Prostate gland (tissue), 2 donors: ENCODE measurements at regions not wholly inside any gene's neighbourhood (a gene's known extent, or its start where the extent isn't known, plus 50 kb on each side); places are given as distances from the start of the nearest gene placed in this dataset.

Experiments
- DNase-seq: peaks from one replicate; pipeline ENCODE4 v3.0.0-alpha.2; 2019; ENCODE audit warnings: low spot score
- H3K27ac ChIP-seq, 2 donors: fragments of 200-600 bp; sonication (generic); 2 replicates each; pipeline ENCODE4 v1.5.1; 2017 to 2019
- H3K27me3 ChIP-seq: fragments of 200-600 bp; sonication (generic); replicated peaks from 2 replicates; pipeline ENCODE4 v1.5.1; 2019; ENCODE audit not compliant: insufficient read depth
- H3K36me3 ChIP-seq, 2 donors: fragments of 200-600 bp; sonication (generic); 1 replicate in 1 of 2; 2 replicates in 1 of 2; pipeline versions ENCODE4 v1.5.1 to v1.8.1; 2017 to 2019
- H3K4me1 ChIP-seq: fragments of 200-600 bp; sonication (generic); replicated peaks from 2 replicates; pipeline ENCODE4 v1.5.1; 2019
- H3K4me3 ChIP-seq, 2 donors: fragments of 200-600 bp; sonication (generic); 2 replicates each; pipeline ENCODE4 v1.5.1; 2017 to 2019
- H3K9me3 ChIP-seq: fragments of 200-600 bp; sonication (generic); 2 replicates; pipeline ENCODE4 v1.5.1; 2017
- POLR2A ChIP-seq: fragments of 450-650 bp; IDR thresholded peaks from one replicate; pipeline ENCODE4 v1.6.1; 2016; ENCODE audit warnings: antibody characterized with exemption, mild to moderate bottlenecking
- POLR2AphosphoS5 ChIP-seq: sonication (generic); formaldehyde crosslinking; IDR thresholded peaks from one replicate; pipeline ENCODE4 v1.6.1; 2017; ENCODE audit warnings: antibody characterized with exemption
- WGBS: methylation state at CpG from one replicate; pipeline ENCODE4 v1.1.5; 2018; 5-methylcytosine and 5-hydroxymethylcytosine counted together
- intact Hi-C: fragments of 100-400 bp; cut with DNase I; formaldehyde crosslinking; loops from one replicate; pipeline ENCODE4 v1.14.2; 2022
- TF ChIP-seq, protein P1 (sequence below), 4 experiments: fragments of 200-600 bp in 2 of 4; fragments of 450-650 bp in 2 of 4; sonication (generic) in 2 of 4; IDR thresholded peaks; 1 replicate in 3 of 4; 2 replicates in 1 of 4; pipeline ENCODE4 v1.5.1; 2016 to 2019; ENCODE audit warnings: antibody characterized with exemption in 4 of 4, mild to moderate bottlenecking in 2 of 4, moderate library complexity in 2 of 4

DNA sequence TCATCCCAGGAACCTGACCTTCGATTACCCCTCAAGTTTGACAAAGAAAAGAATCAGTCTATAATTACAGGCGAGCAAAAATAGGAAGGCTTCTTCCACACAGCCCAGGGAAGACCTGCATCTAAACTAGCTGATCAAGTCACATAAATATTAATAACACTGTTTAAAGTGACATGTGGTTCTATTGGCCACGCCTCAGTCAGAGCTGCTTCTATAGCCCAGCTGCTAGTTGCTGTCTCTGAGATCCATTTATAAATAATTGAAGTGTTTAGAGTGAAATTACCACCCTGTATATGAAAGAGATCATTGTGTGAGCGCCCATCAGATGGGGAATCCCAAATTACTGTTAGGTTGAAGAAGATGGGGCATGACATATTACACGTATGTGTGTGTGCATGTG, 426.0 kb downstream of the CDH2 start:
- intact Hi-C loops, result no loop called here
- H3K4me1 ChIP-seq, result no peaks in the 10 kb centered on the region
- DNase-seq, result no peak
- no peak overlapping the region for H3K4me3 ChIP-seq
- TF ChIP-seq, protein P1, sequence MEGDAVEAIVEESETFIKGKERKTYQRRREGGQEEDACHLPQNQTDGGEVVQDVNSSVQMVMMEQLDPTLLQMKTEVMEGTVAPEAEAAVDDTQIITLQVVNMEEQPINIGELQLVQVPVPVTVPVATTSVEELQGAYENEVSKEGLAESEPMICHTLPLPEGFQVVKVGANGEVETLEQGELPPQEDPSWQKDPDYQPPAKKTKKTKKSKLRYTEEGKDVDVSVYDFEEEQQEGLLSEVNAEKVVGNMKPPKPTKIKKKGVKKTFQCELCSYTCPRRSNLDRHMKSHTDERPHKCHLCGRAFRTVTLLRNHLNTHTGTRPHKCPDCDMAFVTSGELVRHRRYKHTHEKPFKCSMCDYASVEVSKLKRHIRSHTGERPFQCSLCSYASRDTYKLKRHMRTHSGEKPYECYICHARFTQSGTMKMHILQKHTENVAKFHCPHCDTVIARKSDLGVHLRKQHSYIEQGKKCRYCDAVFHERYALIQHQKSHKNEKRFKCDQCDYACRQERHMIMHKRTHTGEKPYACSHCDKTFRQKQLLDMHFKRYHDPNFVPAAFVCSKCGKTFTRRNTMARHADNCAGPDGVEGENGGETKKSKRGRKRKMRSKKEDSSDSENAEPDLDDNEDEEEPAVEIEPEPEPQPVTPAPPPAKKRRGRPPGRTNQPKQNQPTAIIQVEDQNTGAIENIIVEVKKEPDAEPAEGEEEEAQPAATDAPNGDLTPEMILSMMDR (IDR thresholded peaks at IDR 0.05), result no peak
- TF ChIP-seq POLR2A (no peak), POLR2AphosphoS5 (no peak)
- no peak overlapping the region for H3K27ac ChIP-seq
- no peaks in the 10 kb centered on the region for H3K9me3 ChIP-seq
- WGBS, result 84% methylated on average over 5 of the region's 5 CpGs
- no peaks in the 10 kb centered on the region for H3K36me3 ChIP-seq
- H3K27me3 ChIP-seq, result no peaks in the 10 kb centered on the region

DNA sequence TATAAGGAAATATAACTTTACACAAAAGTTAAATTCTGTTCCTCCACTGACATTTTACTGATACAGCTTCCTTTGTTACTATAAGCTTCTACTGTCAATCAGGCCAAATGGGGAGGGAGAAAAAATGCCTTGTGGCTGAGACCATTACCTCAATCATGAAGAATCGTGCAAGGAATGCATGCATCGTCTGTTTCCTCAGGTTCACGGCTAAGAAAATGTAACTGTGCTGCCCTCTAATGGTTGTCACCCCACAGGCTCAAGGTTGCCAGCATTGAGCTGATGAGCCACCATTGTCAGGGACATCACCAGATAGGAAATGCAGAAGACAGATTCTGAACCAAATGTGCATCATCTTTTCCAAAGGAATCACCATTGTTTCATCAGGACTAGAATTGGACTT, 426.9 kb downstream of the CDH2 start:
- H3K27ac ChIP-seq, result no peak overlapping the region
- H3K36me3 ChIP-seq, result no peaks in the 10 kb centered on the region
- no peaks in the 10 kb centered on the region for H3K27me3 ChIP-seq
- 7% methylated on average over 3 of the region's 3 CpGs for WGBS
- H3K4me1 ChIP-seq, result no peaks in the 10 kb centered on the region
- no peak for DNase-seq
- intact Hi-C loops, result no loop called here
- H3K4me3 ChIP-seq, result no peak overlapping the region
- H3K9me3 ChIP-seq, result no peaks in the 10 kb centered on the region
- TF ChIP-seq, protein P1 (IDR thresholded peaks at IDR 0.05), result peak in 1 of 4 experiments; percentile 17
- TF ChIP-seq POLR2AphosphoS5, result no peak

DNA sequence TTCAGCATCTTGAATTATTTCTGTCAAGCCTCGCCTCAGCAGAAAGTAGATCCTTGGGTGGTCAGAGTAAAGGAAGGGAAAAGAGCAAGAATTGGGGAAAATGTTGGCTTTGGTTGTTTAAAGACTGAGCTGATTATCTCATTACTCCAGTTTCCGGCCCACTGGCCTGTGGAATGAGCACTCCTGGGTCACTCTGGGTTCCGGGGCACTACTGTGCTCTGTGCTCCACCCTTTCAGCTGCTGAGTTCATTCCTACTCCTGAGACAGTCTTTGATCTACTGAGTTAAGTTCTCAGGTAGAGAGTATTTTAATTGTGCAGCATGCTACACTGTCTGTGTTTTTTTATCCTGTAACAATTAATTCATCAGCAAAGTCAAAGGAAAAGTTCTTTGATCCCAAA, 427.7 kb downstream of the CDH2 start:
- TF ChIP-seq, protein P1 (IDR thresholded peaks at IDR 0.05), result no peak
- TF ChIP-seq POLR2AphosphoS5 (no peak), POLR2A (no peak)
- intact Hi-C loops, result no loop called here
- DNase-seq, result no peak
- H3K4me1 ChIP-seq, result no peaks in the 10 kb centered on the region
- H3K4me3 ChIP-seq, result no peak overlapping the region
- WGBS, result 72% methylated on average over 3 of the region's 3 CpGs
- no peaks in the 10 kb centered on the region for H3K27me3 ChIP-seq
- no peaks in the 10 kb centered on the region for H3K9me3 ChIP-seq
- H3K36me3 ChIP-seq, result no peaks in the 10 kb centered on the region
- H3K27ac ChIP-seq, result no peak overlapping the region

DNA sequence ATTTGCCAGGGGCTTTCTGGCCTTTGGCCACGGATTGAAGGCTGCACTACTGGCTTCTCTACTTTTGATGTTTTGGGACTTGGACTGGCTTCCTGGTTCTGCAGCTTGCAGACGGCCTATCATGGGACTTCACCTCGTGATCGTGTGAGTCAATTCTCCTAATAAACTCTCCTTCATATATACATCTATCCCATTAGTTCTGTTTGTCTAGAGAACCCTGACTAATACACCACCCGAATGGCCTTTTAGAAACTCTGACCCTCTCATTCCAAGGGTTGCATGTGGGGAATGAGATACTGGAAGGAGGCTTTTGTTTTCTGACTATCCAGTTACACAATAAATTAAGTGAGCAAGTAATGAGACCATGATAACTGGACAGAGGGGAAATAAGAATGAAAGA, 430.7 kb downstream of the CDH2 start:
- no peak for DNase-seq
- H3K4me3 ChIP-seq, result no peak overlapping the region
- no peaks in the 10 kb centered on the region for H3K27me3 ChIP-seq
- no peaks in the 10 kb centered on the region for H3K36me3 ChIP-seq
- H3K4me1 ChIP-seq, result no peaks in the 10 kb centered on the region
- TF ChIP-seq POLR2AphosphoS5 (no peak), POLR2A (no peak)
- TF ChIP-seq, protein P1 (IDR thresholded peaks at IDR 0.05), result no peak
- no peak overlapping the region for H3K27ac ChIP-seq
- WGBS, result 82% methylated on average over 5 of the region's 5 CpGs
- H3K9me3 ChIP-seq, result no peaks in the 10 kb centered on the region
- intact Hi-C loops, result no loop called here

DNA sequence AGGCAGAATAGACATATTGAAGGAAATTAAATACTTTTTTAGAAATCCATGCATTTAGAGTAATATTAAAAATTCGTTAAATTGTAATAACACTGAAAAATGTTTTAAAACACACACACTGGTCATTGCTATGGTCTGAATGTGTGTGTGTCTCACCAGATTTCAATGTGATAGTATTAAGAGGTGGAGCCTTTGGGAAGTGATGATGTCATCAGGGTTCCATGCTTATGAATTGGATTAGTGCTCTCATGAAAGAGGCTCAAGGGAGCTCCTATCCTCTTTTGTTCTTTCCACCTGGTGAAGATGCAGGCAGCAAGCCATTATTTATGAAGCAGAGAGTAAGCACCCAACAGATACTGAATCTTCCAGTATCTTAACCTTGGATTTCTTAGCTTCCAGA, 441.8 kb downstream of the CDH2 start:
- Histone ChIP-seq H3K36me3 (no peaks in the 10 kb centered on the region), H3K27me3 (no peaks in the 10 kb centered on the region), H3K9me3 (no peaks in the 10 kb centered on the region), H3K4me1 (no peaks in the 10 kb centered on the region), H3K4me3 (no peak overlapping the region), H3K27ac (no peak overlapping the region)
- DNase-seq, result no peak
- no peak for TF ChIP-seq POLR2AphosphoS5
- TF ChIP-seq, protein P1 (IDR thresholded peaks at IDR 0.05), result no peak
- TF ChIP-seq POLR2A, result no peak
- intact Hi-C loops, result no loop called here
- WGBS, result 100% methylated on average over 1 of the region's 1 CpG
